ENCODE measurements at regions not wholly inside any gene's neighbourhood (a gene's known extent, or its start where the extent isn't known, plus 50 kb on each side); places are given as distances from the start of the nearest gene placed in this dataset.
"Not testable (repeated sequence)": the region's sequence is repeated elsewhere in the genome, so short reads cannot be mapped to it uniquely, and the experiment has no call there.

GRCh38 chr15:91649831-91650321 lies 203.6 kb upstream of the SLCO3A1 start:
- FAIRE-seq (no peak), DNase-seq (ENCODE audit: insufficient read length, low spot score) (no peak)

GRCh38 chr15:91651251-91651650 lies 202.3 kb upstream of the SLCO3A1 start:
- FAIRE-seq, result no peak

GRCh38 chr15:91652610-91653207 lies 200.8 kb upstream of the SLCO3A1 start:
- FAIRE-seq (no peak), DNase-seq (ENCODE audit: insufficient read length, low spot score) (no peak)

More at GRCh38 chr15:91651251-91651650, 202.3 kb upstream of the SLCO3A1 start:
- no peak for DNase-seq (ENCODE audit: insufficient read length, low spot score)

GRCh38 chr15:91655563-91656290 lies 197.8 kb upstream of the SLCO3A1 start:
- not testable (repeated sequence) for DNase-seq (ENCODE audit: insufficient read length, low spot score); FAIRE-seq

- DNase-seq (ENCODE audit: insufficient read length, low spot score), result no peak
- no peak for FAIRE-seq
Observed at GRCh38 chr15:91660174-91660649, 193.3 kb upstream of the SLCO3A1 start.

- FAIRE-seq (no peak), DNase-seq (ENCODE audit: insufficient read length, low spot score) (no peak)
Observed at GRCh38 chr15:91664224-91664836, 189.2 kb upstream of the SLCO3A1 start.

GRCh38 chr15:91665212-91665611 lies 188.3 kb upstream of the SLCO3A1 start:
- FAIRE-seq (no peak), DNase-seq (ENCODE audit: insufficient read length, low spot score) (no peak)

- DNase-seq (ENCODE audit: insufficient read length, low spot score), result no peak
- FAIRE-seq, result no peak
Observed at GRCh38 chr15:91668370-91668769, 185.1 kb upstream of the SLCO3A1 start.

GRCh38 chr15:91670108-91670507 lies 183.4 kb upstream of the SLCO3A1 start:
- DNase-seq (ENCODE audit: insufficient read length, low spot score) (no peak), FAIRE-seq (no peak)

GRCh38 chr15:91678003-91678402 lies 175.5 kb upstream of the SLCO3A1 start:
- FAIRE-seq, result no peak

GRCh38 chr15:91679447-91679846 lies 174.1 kb upstream of the SLCO3A1 start:
- FAIRE-seq, result no peak
- no peak for DNase-seq (ENCODE audit: insufficient read length, low spot score)

More at GRCh38 chr15:91678003-91678402, 175.5 kb upstream of the SLCO3A1 start:
- no peak for DNase-seq (ENCODE audit: insufficient read length, low spot score)

GRCh38 chr15:91685436-91685835 lies 168.1 kb upstream of the SLCO3A1 start:
- DNase-seq (ENCODE audit: insufficient read length, low spot score) (no peak), FAIRE-seq (no peak)

GRCh38 chr15:91688811-91689210 lies 164.7 kb upstream of the SLCO3A1 start:
- DNase-seq (ENCODE audit: insufficient read length, low spot score) (no peak), FAIRE-seq (no peak)

- FAIRE-seq (no peak), DNase-seq (ENCODE audit: insufficient read length, low spot score) (no peak)
Observed at GRCh38 chr15:91689377-91689776, 164.1 kb upstream of the SLCO3A1 start.

- FAIRE-seq, result no peak
- DNase-seq (ENCODE audit: insufficient read length, low spot score), result no peak
Observed at GRCh38 chr15:91692596-91692995, 160.9 kb upstream of the SLCO3A1 start.

- FAIRE-seq, result no peak
- DNase-seq (ENCODE audit: insufficient read length, low spot score), result no peak
Observed at GRCh38 chr15:91694131-91694830, 159.2 kb upstream of the SLCO3A1 start.

- DNase-seq (ENCODE audit: insufficient read length, low spot score) (no peak), FAIRE-seq (no peak)
Observed at GRCh38 chr15:91694831-91695210, 158.7 kb upstream of the SLCO3A1 start.

GRCh38 chr15:91695799-91696198 lies 157.7 kb upstream of the SLCO3A1 start:
- FAIRE-seq (no peak), DNase-seq (ENCODE audit: insufficient read length, low spot score) (no peak)

- FAIRE-seq, result no peak
Observed at GRCh38 chr15:91696981-91697380, 156.5 kb upstream of the SLCO3A1 start.

GRCh38 chr15:91698241-91698640 lies 155.3 kb upstream of the SLCO3A1 start:
- no peak for FAIRE-seq

More at GRCh38 chr15:91696981-91697380, 156.5 kb upstream of the SLCO3A1 start:
- no peak for DNase-seq (ENCODE audit: insufficient read length, low spot score)

GRCh38 chr15:91699741-91700140 lies 153.8 kb upstream of the SLCO3A1 start:
- no peak for FAIRE-seq
- no peak for DNase-seq (ENCODE audit: insufficient read length, low spot score)

More at GRCh38 chr15:91698241-91698640, 155.3 kb upstream of the SLCO3A1 start:
- no peak for DNase-seq (ENCODE audit: insufficient read length, low spot score)
